ENCODE measurements at regions not wholly inside any gene's neighbourhood (a gene's known extent, or its start where the extent isn't known, plus 50 kb on each side); places are given as distances from the start of the nearest gene placed in this dataset.

- intact Hi-C loops (cut with DNase I) = no loop called here
- no peak overlapping the region for H3K4me3 ChIP-seq
Measured at GRCh38 chr14:56860441-56860840, 50.2 kb upstream of the OTX2 start.

More at GRCh38 chr14:56860441-56860840, 50.2 kb upstream of the OTX2 start:
- Histone ChIP-seq H3K4me1 (no peaks in the 10 kb centered on the region), H3K36me3 (no peaks in the 10 kb centered on the region), H3K27me3 (no peaks in the 10 kb centered on the region), H3K9me3 (no peaks in the 10 kb centered on the region), H3K27ac (no peak overlapping the region), H3K9ac (ENCODE audit: low read depth in 2 of 2, low read length in 2 of 2) (no peak overlapping the region)
- no peak for DNase-seq
- no peak for TF ChIP-seq CTCF (IDR thresholded peaks at IDR 0.05)
